Peyer's patch (tissue), 4 donors: ENCODE measurements at regions not wholly inside any gene's neighbourhood (a gene's known extent, or its start where the extent isn't known, plus 50 kb on each side); places are given as distances from the start of the nearest gene placed in this dataset.

Experiments used
- POLR2A ChIP-seq, 2 donors: fragments of 450-650 bp; IDR thresholded peaks; one replicate each; pipeline ENCODE4 v1.5.1; 2017; ENCODE audit warnings: antibody characterized with exemption in 2 of 2, mild to moderate bottlenecking in 2 of 2, moderate library complexity in 2 of 2
- TF ChIP-seq, protein P1 (sequence below), 6 experiments: fragments of 450-650 bp in 4 of 6; fragments of 200-600 bp in 2 of 6; sonication (generic) in 1 of 6; IDR thresholded peaks; one replicate each; pipeline ENCODE4 v1.5.1; 2017 to 2019; ENCODE audit warnings: antibody characterized with exemption in 6 of 6, mild to moderate bottlenecking in 3 of 6, moderate library complexity in 1 of 6

DNA sequence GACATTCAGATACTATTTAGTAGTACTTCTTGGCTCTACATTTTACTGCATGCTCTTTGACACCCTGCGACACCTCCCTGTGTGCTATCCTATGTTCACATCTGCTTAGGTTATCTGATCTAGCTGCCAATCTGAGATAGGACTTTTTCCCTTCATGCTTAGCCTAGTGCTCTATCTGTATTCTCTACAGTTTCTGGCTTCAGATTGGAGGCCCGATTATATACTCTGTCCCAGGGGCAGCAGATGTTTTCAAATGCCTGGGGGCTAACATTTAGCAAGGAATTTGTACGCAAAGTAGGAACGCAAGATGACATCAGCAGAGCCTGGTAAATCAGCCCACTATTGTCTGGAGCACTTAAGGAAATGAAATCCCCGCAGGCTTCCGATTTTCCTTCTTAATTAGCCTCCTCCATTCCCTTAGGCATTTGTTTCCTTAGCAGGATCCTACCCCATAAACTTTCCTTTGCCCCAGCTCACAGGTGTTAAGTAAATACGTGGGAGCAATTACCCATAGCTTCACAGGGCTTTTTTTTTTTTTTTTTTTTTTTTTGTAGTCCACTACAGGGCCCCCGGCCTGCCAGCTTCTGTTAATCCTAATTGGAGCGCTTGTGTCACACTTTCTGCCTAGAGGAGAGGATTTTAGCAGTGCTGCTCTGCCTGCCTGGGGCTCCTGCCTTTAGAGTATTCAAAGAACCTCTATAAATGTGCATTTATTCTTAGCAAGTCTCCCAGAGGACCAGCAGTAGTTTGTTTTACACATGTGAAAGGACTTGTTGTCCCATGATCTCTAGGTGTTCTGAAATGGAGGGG is 61.1 kb upstream of the LPAR1 start:
- TF ChIP-seq, protein P1, sequence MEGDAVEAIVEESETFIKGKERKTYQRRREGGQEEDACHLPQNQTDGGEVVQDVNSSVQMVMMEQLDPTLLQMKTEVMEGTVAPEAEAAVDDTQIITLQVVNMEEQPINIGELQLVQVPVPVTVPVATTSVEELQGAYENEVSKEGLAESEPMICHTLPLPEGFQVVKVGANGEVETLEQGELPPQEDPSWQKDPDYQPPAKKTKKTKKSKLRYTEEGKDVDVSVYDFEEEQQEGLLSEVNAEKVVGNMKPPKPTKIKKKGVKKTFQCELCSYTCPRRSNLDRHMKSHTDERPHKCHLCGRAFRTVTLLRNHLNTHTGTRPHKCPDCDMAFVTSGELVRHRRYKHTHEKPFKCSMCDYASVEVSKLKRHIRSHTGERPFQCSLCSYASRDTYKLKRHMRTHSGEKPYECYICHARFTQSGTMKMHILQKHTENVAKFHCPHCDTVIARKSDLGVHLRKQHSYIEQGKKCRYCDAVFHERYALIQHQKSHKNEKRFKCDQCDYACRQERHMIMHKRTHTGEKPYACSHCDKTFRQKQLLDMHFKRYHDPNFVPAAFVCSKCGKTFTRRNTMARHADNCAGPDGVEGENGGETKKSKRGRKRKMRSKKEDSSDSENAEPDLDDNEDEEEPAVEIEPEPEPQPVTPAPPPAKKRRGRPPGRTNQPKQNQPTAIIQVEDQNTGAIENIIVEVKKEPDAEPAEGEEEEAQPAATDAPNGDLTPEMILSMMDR (IDR thresholded peaks at IDR 0.05): no peak
- TF ChIP-seq POLR2A (IDR thresholded peaks at IDR 0.05): no peak
